Neuronal stem cell (in vitro differentiated cells): ENCODE measurements at regions not wholly inside any gene's neighbourhood (a gene's known extent, or its start where the extent isn't known, plus 50 kb on each side); places are given as distances from the start of the nearest gene placed in this dataset.

Experiments used
- DNase-seq: peaks from one replicate; pipeline ENCODE4 v3.0.0-alpha.2; 2013; ENCODE audit warnings: low spot score
- H2AFZ ChIP-seq: one replicate; pipeline ENCODE4 v1.6.1; 2013; ENCODE audit warnings: mild to moderate bottlenecking, low read length, inconsistent platforms
- H2AK5ac ChIP-seq: 2 replicates; pipeline ENCODE4 v1.6.1; 2013; ENCODE audit warnings: low read depth, mild to moderate bottlenecking, inconsistent platforms, low read length, moderate library complexity, mixed read lengths
- H2BK120ac ChIP-seq: 2 replicates; pipeline ENCODE4 v1.6.1; 2013; ENCODE audit warnings: low read depth, mild to moderate bottlenecking, inconsistent platforms, low read length, moderate library complexity, mixed read lengths
- H2BK12ac ChIP-seq: one replicate; pipeline ENCODE4 v1.6.1; 2013; ENCODE audit warnings: low read length, inconsistent platforms
- H2BK15ac ChIP-seq: 2 replicates; pipeline ENCODE4 v1.6.1; 2013; ENCODE audit warnings: mild to moderate bottlenecking, low read length, inconsistent platforms, mixed read lengths
- H2BK5ac ChIP-seq: one replicate; pipeline ENCODE4 v1.6.1; 2013; ENCODE audit warnings: inconsistent platforms, mild to moderate bottlenecking, low read length, moderate library complexity
- H3K14ac ChIP-seq: one replicate; pipeline ENCODE4 v1.6.1; 2013; ENCODE audit warnings: low read length, inconsistent platforms
- H3K18ac ChIP-seq: 2 replicates; pipeline ENCODE4 v1.6.1; 2013; ENCODE audit warnings: low read length, inconsistent platforms
- H3K23ac ChIP-seq: 2 replicates; pipeline ENCODE4 v1.6.1; 2013; ENCODE audit warnings: low read depth, mild to moderate bottlenecking, mixed read lengths, low read length, inconsistent platforms; ENCODE audit not compliant: poor library complexity
- H3K27ac ChIP-seq: replicated peaks from 3 replicates; pipeline ENCODE4 v1.5.1; 2013; ENCODE audit warnings: low read length, inconsistent platforms
- H3K27me3 ChIP-seq, 3 experiments: 2 replicates each; pipeline ENCODE4 v1.6.1; 2013; ENCODE audit warnings: low read length in 3 of 3, mild to moderate bottlenecking in 2 of 3, inconsistent platforms in 1 of 3, low read depth in 1 of 3, mixed read lengths in 1 of 3, moderate library complexity in 1 of 3; ENCODE audit not compliant: control insufficient read depth in 3 of 3, insufficient read depth in 3 of 3
- H3K36me3 ChIP-seq, 2 donors: replicated peaks in 1 of 2; 2 replicates each; pipeline ENCODE4 v1.6.1; 2013; ENCODE audit warnings: low read length in 2 of 2; ENCODE audit not compliant: control insufficient read depth in 2 of 2, insufficient read depth in 2 of 2
- H3K4ac ChIP-seq: 2 replicates; pipeline ENCODE4 v1.6.1; 2013; ENCODE audit warnings: inconsistent platforms, mild to moderate bottlenecking, low read length, moderate library complexity
- H3K4me1 ChIP-seq, 2 donors: 1 replicate in 1 of 2; 2 replicates in 1 of 2; pipeline ENCODE4 v1.6.1; 2013; ENCODE audit warnings: low read length in 2 of 2, low read depth in 1 of 2; ENCODE audit not compliant: control insufficient read depth in 2 of 2, insufficient read depth in 1 of 2
- H3K4me2 ChIP-seq: one replicate; pipeline ENCODE4 v1.6.1; 2013; ENCODE audit warnings: mild to moderate bottlenecking, low read length, inconsistent platforms; ENCODE audit not compliant: insufficient read depth, poor library complexity, severe bottlenecking
- H3K4me3 ChIP-seq, 2 donors: 2 replicates each; pipeline ENCODE4 v1.5.1; 2013; ENCODE audit warnings: low read length in 2 of 2, mild to moderate bottlenecking in 2 of 2, inconsistent platforms in 1 of 2, moderate library complexity in 1 of 2
- H3K79me1 ChIP-seq: one replicate; pipeline ENCODE4 v1.6.1; 2013; ENCODE audit warnings: low read depth, mild to moderate bottlenecking, inconsistent platforms, low read length, moderate library complexity
- H3K9ac ChIP-seq: one replicate; pipeline ENCODE4 v1.6.1; 2013; ENCODE audit warnings: mild to moderate bottlenecking, low read depth, low read length, inconsistent platforms; ENCODE audit not compliant: poor library complexity
- H3K9me3 ChIP-seq, 2 donors: replicated peaks in 1 of 2; 2 replicates each; pipeline versions ENCODE3 to v1.6.1; 2013; ENCODE audit warnings: low read length in 2 of 2, mild to moderate bottlenecking in 2 of 2, inconsistent platforms in 1 of 2, low read depth in 1 of 2, mixed read lengths in 1 of 2, moderate library complexity in 1 of 2; ENCODE audit not compliant: control insufficient read depth in 2 of 2, insufficient read depth in 1 of 2
- H4K8ac ChIP-seq: one replicate; pipeline ENCODE4 v1.6.1; 2013; ENCODE audit warnings: low read depth, mild to moderate bottlenecking, inconsistent platforms, low read length, moderate library complexity
- H4K91ac ChIP-seq: one replicate; pipeline ENCODE4 v1.6.1; 2013; ENCODE audit warnings: low read length, low read depth, mild to moderate bottlenecking, inconsistent platforms; ENCODE audit not compliant: poor library complexity
- WGBS, 2 donors: extraction: QIAGEN DNeasy Blood & Tissue Kit; methylation state at CpG; one replicate each; pipeline ENCODE4 v1.1.7; 2013; ENCODE audit warnings: missing lambda C conversion rate in 2 of 2, mixed read lengths in 1 of 2; ENCODE audit not compliant: insufficient read length in 2 of 2, insufficient replicate concordance in 1 of 2; ENCODE audit errors: extremely low coverage in 2 of 2; 5-methylcytosine and 5-hydroxymethylcytosine counted together

DNA sequence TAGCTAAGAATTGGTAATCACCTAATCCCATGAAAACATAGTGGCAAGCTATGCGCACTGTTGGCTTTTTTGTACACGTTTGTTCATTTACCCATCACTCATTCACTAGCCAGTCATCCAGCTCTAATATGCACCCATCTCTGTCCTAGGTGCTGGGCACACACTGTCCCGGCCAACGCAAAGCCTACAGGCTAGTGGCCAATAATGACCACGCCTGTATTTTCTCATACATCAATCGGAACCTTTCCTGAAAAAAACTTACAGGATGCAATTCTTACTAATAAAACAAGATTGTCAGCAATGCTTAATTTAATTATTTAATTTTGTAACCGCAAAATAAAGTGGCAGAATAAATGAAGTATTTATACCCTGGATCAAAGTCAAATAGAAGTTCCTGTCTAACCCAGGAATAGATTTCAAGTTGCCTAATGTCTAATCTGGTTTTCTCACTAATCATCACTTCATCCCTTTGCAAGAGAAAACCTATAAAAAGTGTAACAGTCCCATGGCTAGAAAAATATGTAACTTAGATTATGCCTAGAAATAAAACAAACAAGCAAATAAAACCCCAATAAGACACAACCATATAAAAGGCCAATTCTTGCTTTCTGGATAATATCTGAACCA lies 143.3 kb upstream of the BLID start:
- H3K23ac ChIP-seq = no peak overlapping the region
- no peak overlapping the region for H3K27ac ChIP-seq
- no peak overlapping the region for H3K9ac ChIP-seq
- no peak overlapping the region for H2BK5ac ChIP-seq
- no peak overlapping the region for H3K18ac ChIP-seq
- peaks cover 0 to 11% of the 10 kb centered on the region in 2 donors for H3K9me3 ChIP-seq
- H4K8ac ChIP-seq = no peak overlapping the region
- no peak overlapping the region for H2AK5ac ChIP-seq
- H3K4me1 ChIP-seq = no peaks in the 10 kb centered on the region
- no peak overlapping the region for H3K4me2 ChIP-seq
- no peaks in the 10 kb centered on the region for H3K36me3 ChIP-seq
- H3K4me3 ChIP-seq = no peak overlapping the region
- no peak overlapping the region for H2BK120ac ChIP-seq
- H2AFZ ChIP-seq = no peak overlapping the region
- no peak overlapping the region for H2BK12ac ChIP-seq
- no peak overlapping the region for H3K4ac ChIP-seq
- no peak overlapping the region for H3K14ac ChIP-seq
- no peak overlapping the region for H2BK15ac ChIP-seq
- no peak for DNase-seq
- no peaks in the 10 kb centered on the region for H3K27me3 ChIP-seq
- no peak overlapping the region for H4K91ac ChIP-seq
- H3K79me1 ChIP-seq = no peaks in the 10 kb centered on the region
- WGBS, 2 donors = no CpG with 5 or more reads among the region's 7 CpGs

DNA sequence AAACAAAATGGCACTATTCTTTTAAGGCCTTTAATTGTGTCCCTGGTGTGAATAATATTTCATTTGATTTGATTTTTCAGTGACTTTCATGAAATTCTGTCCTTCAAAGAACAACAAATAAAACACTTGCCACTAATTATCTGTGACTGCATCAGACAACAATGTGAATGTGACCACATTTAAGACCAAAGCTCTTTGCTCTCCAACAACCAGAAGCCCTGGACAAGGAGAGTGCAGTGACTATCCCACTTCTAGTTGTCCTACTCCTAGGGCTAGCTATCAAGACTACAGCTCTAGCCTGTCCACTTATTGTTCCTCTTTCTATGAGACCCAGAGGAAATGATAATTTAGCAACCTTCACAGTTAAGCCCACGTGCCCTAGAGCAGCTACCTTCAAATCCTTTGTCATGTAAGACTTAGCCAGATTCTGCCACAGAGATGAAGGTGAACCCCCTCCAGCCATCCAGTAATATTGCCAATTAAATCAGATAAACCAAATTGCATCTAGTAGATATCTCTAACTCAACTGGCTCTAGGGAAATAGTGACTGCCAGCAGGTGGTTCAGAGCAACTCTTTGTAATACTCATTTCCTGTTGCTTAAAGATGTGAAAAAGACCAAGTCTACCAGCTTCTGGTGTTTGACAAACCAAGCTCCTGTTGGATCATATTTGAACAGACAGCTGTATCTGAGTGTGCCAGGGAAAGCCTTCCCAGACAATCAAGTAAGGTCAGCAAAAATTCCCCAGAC lies 142.6 kb upstream of the BLID start:
- no peaks in the 10 kb centered on the region for H3K36me3 ChIP-seq
- no CpG with 5 or more reads among the region's 1 CpG for WGBS, 2 donors
- H3K4ac ChIP-seq = no peak overlapping the region
- H3K23ac ChIP-seq = no peak overlapping the region
- no peak overlapping the region for H3K4me3 ChIP-seq
- H3K4me1 ChIP-seq = peaks cover under 1 to 4% of the 10 kb centered on the region in 2 donors
- no peak overlapping the region for H3K14ac ChIP-seq
- no peak overlapping the region for H2AK5ac ChIP-seq
- no peak overlapping the region for H4K8ac ChIP-seq
- H3K9ac ChIP-seq = no peak overlapping the region
- H2AFZ ChIP-seq = no peak overlapping the region
- H3K4me2 ChIP-seq = no peak overlapping the region
- H3K9me3 ChIP-seq = peaks cover 0 to 9% of the 10 kb centered on the region in 2 donors
- H3K27me3 ChIP-seq = no peaks in the 10 kb centered on the region
- H3K79me1 ChIP-seq = no peaks in the 10 kb centered on the region
- H2BK120ac ChIP-seq = no peak overlapping the region
- no peak overlapping the region for H3K27ac ChIP-seq
- no peak overlapping the region for H2BK15ac ChIP-seq
- H2BK12ac ChIP-seq = no peak overlapping the region
- DNase-seq = no peak
- H4K91ac ChIP-seq = no peak overlapping the region
- no peak overlapping the region for H2BK5ac ChIP-seq
- no peak overlapping the region for H3K18ac ChIP-seq

DNA sequence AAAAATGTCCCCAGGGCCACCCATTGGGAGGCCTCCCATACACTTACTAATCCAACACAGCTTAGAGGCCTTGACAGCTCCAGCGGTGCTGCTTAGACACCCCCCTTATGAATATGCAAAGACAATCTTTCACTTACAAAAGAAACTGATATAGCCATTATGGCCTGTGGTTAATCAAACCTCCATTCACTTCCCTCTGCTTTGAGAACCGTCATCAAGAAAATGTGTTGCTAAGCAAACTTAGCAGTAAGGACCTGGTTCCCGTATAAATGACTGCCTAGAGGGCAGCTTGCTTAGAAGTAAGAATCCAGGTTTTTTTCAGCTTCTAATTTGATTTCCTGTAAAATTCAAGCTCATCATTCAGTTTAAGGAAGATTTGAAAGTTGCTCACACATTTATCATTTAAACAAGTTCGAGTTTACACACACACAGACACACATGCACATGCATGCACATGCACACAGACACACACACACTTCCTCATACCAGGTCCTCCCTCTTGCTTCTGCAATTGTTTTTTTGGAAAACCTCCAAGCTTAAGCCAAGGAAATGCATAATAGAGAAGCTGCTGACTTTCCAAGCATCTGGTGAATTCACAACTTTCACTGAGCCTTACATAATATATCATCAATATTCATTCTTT lies 137.7 kb upstream of the BLID start:
- H3K9me3 ChIP-seq = peaks cover 0 to 8% of the 10 kb centered on the region in 2 donors
- H3K27ac ChIP-seq = no peak overlapping the region
- H2BK120ac ChIP-seq = no peak overlapping the region
- no peaks in the 10 kb centered on the region for H3K27me3 ChIP-seq
- H2AFZ ChIP-seq = peak overlapping the region; percentile 64
- H2BK5ac ChIP-seq = no peak overlapping the region
- no peaks in the 10 kb centered on the region for H3K79me1 ChIP-seq
- no peak overlapping the region for H2AK5ac ChIP-seq
- no peak overlapping the region for H3K4ac ChIP-seq
- no peaks in the 10 kb centered on the region for H3K36me3 ChIP-seq
- no peak overlapping the region for H3K9ac ChIP-seq
- no CpG with 5 or more reads among the region's 4 CpGs for WGBS, 2 donors
- H4K91ac ChIP-seq = no peak overlapping the region
- DNase-seq = no peak
- H3K23ac ChIP-seq = no peak overlapping the region
- no peak overlapping the region for H3K4me2 ChIP-seq
- no peak overlapping the region for H3K4me3 ChIP-seq
- no peak overlapping the region for H2BK15ac ChIP-seq
- H4K8ac ChIP-seq = no peak overlapping the region
- H3K4me1 ChIP-seq = peaks cover 2 to 11% of the 10 kb centered on the region in 2 donors
- no peak overlapping the region for H2BK12ac ChIP-seq
- no peak overlapping the region for H3K18ac ChIP-seq
- H3K14ac ChIP-seq = no peak overlapping the region

DNA sequence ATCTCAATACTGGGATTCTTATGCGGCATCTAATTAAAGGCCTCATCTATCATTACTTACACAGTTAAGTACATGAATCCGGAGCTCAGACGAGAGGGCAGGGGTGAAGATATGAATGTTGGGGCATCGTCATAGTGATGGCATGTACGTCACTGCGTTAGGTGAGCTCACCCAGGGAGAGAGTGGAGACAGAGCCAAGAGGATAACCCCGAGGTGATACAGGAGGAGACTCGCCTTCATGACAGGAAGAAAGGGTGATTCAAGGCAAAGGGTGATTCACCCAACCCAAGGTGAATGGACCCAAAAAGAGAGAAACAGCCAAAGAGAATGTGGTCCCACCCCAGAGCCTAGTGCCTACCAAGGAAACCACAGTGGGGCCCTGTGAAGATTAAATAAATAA lies 132.9 kb upstream of the BLID start:
- H3K14ac ChIP-seq = no peak overlapping the region
- H3K4ac ChIP-seq = no peak overlapping the region
- no peak overlapping the region for H2AFZ ChIP-seq
- no peaks in the 10 kb centered on the region for H3K9me3 ChIP-seq
- no peak overlapping the region for H3K9ac ChIP-seq
- H2BK15ac ChIP-seq = no peak overlapping the region
- no peak overlapping the region for H4K91ac ChIP-seq
- H3K4me2 ChIP-seq = no peak overlapping the region
- no peak overlapping the region for H4K8ac ChIP-seq
- H3K23ac ChIP-seq = no peak overlapping the region
- H2BK5ac ChIP-seq = no peak overlapping the region
- H3K27ac ChIP-seq = no peak overlapping the region
- no peaks in the 10 kb centered on the region for H3K27me3 ChIP-seq
- peaks cover 2 to 11% of the 10 kb centered on the region in 2 donors for H3K4me1 ChIP-seq
- no CpG with 5 or more reads among the region's 8 CpGs for WGBS, 2 donors
- H3K79me1 ChIP-seq = no peaks in the 10 kb centered on the region
- H2AK5ac ChIP-seq = no peak overlapping the region
- H2BK120ac ChIP-seq = no peak overlapping the region
- no peak for DNase-seq
- H3K4me3 ChIP-seq = no peak overlapping the region
- no peak overlapping the region for H3K18ac ChIP-seq
- H3K36me3 ChIP-seq = no peaks in the 10 kb centered on the region
- no peak overlapping the region for H2BK12ac ChIP-seq
